Inferior parietal cortex (tissue), 1 donor: ENCODE measurements at regions not wholly inside any gene's neighbourhood (a gene's known extent, or its start where the extent isn't known, plus 50 kb on each side); places are given as distances from the start of the nearest gene placed in this dataset.
"Not testable (repeated sequence)": the region's sequence is repeated elsewhere in the genome, so short reads cannot be mapped to it uniquely, and the experiment has no call there.

Source experiments
- DNase-seq: peaks from one replicate; pipeline ENCODE4 v3.0.0-alpha.2; 2016; ENCODE audit errors: extremely low spot score

- DNase-seq, result not testable (repeated sequence)
These were observed 122.5 kb upstream of the FBXO28 start for GRCh38 chr1:223991297-223991857.

GRCh38 chr1:223961985-223962384 lies 116.2 kb upstream of the TP53BP2 start:
- not testable (repeated sequence) for DNase-seq

DNA sequence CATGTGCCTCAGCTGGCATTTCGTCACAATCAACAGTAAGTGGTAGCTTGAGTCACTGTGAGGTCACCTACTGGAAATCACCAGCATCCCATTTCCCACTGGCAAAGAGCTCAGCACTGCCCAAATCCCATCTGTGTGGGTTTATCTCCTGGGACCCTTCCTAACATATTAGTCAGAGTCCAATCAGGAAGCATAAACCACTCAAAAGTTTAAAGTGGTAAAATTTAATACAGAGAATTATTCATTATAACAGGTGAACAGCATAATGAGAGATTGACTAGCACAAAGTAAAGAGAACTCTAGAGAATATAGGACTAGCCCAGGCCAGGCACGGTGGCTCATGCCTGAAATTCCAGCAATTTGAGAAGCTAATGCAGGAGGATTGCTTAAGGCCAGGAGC lies 107.1 kb upstream of the TP53BP2 start:
- not testable (repeated sequence) for DNase-seq

GRCh38 chr1:223951551-223951950 lies 105.8 kb upstream of the TP53BP2 start:
- not testable (repeated sequence) for DNase-seq

DNA sequence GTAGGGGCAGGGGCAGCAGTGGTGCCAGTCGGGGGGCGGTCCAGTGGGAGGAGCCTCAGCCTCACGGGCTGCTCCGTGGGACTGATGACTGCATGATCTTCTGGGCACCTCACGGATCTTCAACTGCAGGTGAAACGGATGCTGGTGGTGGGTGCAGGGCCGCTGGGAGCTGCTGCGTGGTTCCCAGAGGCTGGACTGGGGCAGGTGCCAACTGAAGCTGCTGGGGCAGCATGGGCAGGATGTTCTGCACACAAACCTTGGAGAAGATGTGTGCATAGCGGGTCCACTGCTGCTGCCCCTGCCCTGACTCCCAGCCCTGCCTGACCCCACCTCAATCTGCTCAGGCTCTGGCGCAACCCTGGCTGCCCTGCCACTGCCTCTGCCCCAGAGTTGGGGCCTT lies 104.2 kb upstream of the TP53BP2 start:
- DNase-seq, result not testable (repeated sequence)

DNA sequence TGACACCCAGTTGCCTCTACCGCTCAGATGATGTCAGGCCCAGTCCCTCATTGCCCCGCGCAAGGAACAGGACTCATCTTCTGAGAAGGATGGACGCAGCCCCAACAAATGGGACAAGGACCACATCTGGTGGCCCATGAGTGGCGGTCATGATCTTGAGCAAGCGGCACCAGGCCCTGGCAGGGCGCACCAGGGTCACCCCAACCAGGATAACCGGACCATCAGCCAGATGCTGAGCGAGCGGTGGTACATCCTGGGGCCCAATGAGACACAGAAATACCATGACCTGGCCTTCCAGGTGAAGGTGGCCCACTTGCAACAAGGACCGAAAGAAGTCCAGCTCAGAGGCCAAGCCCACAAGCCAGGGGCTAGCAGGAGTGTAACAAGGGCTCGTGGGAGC lies 102.3 kb upstream of the TP53BP2 start:
- DNase-seq, result not testable (repeated sequence)

GRCh38 chr1:223936592-223936991 lies 90.8 kb upstream of the TP53BP2 start:
- DNase-seq, result not testable (repeated sequence)

GRCh38 chr1:223931476-223931875 lies 85.7 kb upstream of the TP53BP2 start:
- DNase-seq, result not testable (repeated sequence)

- not testable (repeated sequence) for DNase-seq
These were observed 75.1 kb upstream of the TP53BP2 start for GRCh38 chr1:223920805-223921204.

DNA sequence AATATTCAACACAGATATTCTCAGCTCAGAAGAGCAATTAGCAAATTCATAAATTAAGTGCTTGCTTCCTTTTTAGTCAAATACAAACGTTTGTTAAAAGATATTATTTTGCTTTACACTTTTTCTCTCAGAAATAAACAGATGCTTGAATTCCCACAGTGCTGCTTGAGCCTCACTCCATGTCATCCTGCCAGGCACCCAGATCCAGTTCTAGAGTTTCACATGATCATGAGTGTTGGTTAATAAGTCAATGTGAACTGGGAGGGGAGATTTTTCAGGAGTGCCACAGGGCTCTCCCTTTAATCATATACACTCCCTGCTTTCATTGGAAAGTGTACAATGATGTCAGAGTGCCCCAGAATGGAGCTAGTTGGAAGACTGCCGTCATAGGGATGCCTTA lies 69.7 kb upstream of the TP53BP2 start:
- DNase-seq, result not testable (repeated sequence)

DNA sequence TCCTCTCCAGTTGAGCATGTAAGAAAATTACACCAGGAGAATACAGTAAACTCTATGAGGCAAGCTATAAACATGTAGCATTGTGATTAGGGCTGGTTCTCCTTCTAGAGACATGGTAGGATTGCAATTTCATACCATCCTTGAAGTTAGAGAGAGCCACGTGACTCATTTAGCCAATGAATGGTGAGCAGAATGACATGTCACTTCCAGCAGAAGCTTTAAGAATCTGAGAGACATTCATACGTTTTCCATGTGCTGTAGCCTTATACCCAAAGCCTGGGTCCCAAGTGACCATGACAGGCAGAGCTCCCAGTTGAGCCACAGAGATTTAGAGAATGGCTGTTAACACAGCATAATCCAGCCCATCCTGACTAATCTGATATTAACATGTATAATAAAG lies 68.0 kb upstream of the TP53BP2 start:
- DNase-seq, result not testable (repeated sequence)

- DNase-seq, result not testable (repeated sequence)
These were observed 62.3 kb upstream of the TP53BP2 start for GRCh38 chr1:223907943-223908587.

- DNase-seq, result not testable (repeated sequence)
These were observed 57.5 kb upstream of the TP53BP2 start for GRCh38 chr1:223903221-223903620.

DNA sequence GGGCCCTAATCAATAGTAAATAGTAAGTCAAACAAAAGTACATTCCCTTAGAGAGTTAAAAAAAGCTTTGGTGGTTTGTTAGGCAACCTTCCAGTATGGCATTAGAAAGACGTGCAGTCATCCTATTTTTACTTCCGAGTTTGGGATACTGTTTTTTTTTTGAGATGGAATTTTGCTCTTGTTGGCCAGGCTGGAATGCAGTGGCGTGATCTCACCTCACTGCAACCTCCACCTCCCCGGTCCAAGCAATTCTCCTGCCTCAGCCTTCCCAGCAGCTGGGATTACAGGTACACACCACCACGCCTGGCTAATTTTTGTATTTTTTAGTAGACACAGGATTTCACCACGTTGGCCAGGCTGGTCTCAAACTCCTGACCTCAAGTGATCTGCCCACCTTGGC lies 54.0 kb upstream of the TP53BP2 start:
- not testable (repeated sequence) for DNase-seq

GRCh38 chr1:223897097-223897496 lies 51.4 kb upstream of the TP53BP2 start:
- DNase-seq, result not testable (repeated sequence)

GRCh38 chr1:223895950-223896349 lies 50.2 kb upstream of the TP53BP2 start:
- DNase-seq, result not testable (repeated sequence)
